ENCODE measurements at regions not wholly inside any gene's neighbourhood (a gene's known extent, or its start where the extent isn't known, plus 50 kb on each side); places are given as distances from the start of the nearest gene placed in this dataset.
"Not testable (repeated sequence)": the region's sequence is repeated elsewhere in the genome, so short reads cannot be mapped to it uniquely, and the experiment has no call there.

DNA sequence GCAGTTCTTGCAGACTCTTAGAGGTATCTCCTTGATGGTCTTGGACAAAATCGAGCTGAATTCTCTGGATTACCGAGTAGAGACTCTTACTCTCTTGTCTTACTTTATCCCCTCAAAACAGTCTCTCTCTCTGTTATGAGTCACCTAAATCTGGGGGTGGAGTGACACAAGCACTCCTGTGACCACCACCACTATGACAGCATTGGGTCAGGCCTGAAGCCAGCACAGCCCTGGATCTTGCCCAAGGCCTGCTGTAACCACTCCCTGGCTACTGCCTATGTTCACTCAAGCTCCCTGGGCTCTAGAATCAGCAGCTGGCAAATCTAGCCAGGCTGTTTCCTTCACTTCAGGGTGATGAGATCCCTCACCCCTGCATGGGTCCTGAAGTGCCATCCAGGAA, 662.5 kb downstream of the LUZP2 start:
- DNase-seq, result no peak

DNA sequence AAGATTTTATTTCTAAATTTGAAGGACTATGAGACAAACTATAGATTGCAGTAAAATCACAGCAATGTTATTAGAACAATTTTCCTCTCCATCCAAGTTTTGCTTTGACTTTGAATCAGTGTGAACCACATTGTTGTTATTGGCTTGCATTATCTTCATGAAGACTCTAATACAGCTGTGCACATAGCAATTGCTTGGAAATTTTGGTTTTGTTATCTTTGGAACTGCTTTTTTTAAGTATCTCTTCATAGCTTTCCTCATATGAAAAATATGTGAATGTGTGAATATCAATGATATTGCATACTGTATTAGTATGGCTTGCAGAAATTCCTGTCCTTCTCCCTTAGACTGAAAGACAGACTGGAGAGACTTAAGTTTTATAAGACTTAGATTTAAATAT, 666.6 kb downstream of the LUZP2 start:
- no peak for DNase-seq

GRCh38 chr11:25180187-25180586, 683.3 kb downstream of the LUZP2 start:
- DNase-seq, result no peak

- DNase-seq, result no peak
Observed at GRCh38 chr11:25183411-25183810, 686.6 kb downstream of the LUZP2 start.

DNA sequence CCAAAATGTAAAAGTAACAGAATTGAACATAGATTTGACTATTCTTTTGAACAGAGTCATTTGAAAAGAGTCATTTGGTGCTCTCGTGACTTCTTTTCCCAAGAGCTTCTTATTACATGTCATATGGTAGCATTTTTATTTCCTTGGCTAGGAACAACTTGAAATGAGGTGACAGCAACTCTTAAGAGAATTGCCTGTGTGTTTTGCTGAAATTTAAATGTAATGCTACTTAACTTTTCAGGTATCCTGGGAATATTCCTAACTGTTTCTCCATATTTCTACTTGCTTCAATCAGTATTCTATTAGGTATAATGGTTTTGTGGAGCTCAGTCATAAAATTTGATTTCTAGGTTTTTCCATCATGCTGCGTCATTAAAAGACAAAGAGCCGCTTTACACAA, 700.7 kb downstream of the LUZP2 start:
- DNase-seq, result no peak

- DNase-seq, result no peak
Observed at GRCh38 chr11:25198704-25199103, 701.9 kb downstream of the LUZP2 start.

DNA sequence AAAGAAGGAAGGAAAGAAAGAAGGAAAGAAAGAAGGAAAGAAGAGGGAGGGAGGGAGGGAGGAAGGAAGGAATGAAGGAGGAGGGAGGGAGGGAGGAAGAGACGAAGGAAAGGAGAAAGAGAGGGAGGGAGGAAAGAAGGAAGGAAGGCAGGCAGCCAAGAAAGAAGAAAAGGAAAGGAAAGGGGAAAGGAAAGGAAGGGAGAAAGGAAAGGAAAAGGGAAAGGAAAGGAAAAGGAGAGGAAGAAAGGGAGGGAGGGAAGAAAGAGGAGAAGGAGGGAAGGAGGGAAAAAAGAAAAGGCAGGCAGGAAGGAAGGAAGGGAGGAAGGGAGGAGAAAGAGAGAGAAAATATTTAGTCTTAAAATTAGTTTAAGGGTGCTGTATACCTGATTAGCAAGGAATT, 704.1 kb downstream of the LUZP2 start:
- no peak for DNase-seq

DNA sequence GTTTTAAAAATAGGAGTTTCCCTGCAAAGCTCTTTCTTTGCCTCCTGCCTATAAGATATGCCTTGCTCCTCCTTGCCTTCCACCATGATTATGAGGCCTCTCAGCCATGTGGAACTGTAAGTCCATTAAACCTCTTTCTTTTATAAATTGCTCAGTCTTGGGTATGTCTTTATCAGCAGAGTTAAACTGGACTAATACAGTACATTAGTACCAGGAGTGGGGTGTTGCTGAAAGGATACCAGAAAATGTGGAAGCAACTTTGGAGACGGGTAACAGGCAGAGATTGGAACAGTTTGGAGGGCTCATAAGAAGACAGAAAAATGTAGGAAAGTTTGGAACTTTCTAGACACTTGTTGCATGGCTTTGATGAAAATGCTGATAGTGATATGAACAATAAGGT, 709.9 kb downstream of the LUZP2 start:
- DNase-seq, result no peak

- DNase-seq, result no peak
Observed at GRCh38 chr11:25211635-25212254, 714.9 kb downstream of the LUZP2 start.

DNA sequence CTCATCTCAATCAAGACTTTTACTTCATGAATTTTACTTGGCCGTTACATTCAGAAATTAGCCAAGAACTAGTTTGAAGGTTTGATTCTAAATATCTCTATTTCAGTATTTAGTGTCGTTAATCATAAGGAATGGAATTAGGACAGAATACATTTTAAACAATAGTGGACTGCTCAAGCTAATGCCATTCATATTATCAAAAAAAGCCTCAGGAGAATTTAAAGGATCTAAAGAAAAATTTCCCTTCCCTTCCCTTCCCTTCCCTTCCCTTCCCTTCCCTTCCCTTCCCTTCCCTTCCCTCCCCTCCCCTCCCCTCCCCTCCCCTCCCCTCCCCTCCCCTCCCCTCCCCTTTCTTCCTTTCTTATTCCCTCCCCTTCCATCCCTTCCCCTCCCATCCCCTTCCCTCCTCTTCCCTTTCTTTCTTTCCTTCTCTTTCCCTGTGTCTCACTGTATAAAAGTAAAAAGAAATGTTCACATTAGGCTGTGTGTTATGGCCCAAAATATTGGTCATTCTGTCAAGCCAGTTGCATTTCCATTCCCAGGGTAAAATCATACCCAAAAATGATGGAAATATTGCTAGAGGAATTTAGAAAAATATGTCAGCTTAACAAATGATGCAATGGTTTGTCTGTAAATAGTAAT, 717.8 kb downstream of the LUZP2 start:
- no peak for DNase-seq

GRCh38 chr11:25218036-25218435, 721.2 kb downstream of the LUZP2 start:
- no peak for DNase-seq

DNA sequence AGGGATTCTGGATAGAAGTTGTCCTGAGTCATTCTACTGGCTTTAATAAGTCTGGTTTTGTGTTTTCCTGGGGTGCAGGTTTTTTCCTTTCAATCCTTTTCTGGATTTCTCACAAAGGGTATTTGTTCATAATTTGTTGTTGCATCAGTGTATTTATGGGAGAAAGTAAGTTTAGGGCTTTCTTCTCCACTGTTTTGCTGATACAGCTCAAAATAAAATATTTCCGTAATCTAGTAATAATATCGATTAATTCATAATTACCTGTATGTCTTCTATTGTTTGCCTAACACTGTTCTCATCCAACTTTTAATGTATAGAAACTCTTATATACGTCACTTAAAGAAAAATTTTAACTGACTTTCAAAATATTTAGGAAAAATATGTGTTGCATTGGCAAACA, 728.2 kb downstream of the LUZP2 start:
- no peak for DNase-seq

DNA sequence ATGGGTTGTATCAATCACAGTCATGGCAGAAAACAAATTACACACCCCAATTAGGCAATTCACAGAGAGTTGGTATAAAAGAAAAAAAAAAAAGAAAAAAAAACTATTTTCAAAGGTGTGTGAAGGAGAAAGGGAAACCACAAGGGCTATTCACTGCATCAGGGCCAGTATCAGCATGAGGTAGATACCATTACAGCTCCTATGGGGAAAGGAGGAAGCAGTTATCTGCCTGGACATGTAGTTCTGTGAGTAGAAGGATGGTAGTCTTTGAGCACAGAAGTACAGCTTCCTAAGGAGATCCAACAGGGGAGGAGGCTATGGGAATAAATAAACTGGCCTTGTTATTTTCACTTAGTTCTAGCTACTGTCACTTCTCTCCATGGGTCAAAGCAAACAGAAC, 746.1 kb downstream of the LUZP2 start:
- no peak for DNase-seq

GRCh38 chr11:25244126-25244525, 747.3 kb downstream of the LUZP2 start:
- DNase-seq, result no peak

- DNase-seq, result no peak
Observed at GRCh38 chr11:25247336-25247735, 750.5 kb downstream of the LUZP2 start.

GRCh38 chr11:25252854-25253253, 756.0 kb downstream of the LUZP2 start:
- no peak for DNase-seq

- DNase-seq, result not testable (repeated sequence)
Observed at GRCh38 chr11:25263861-25264260, 767.0 kb downstream of the LUZP2 start.

GRCh38 chr11:25271301-25271700, 774.4 kb downstream of the LUZP2 start:
- no peak for DNase-seq

GRCh38 chr11:25272214-25272613, 775.4 kb downstream of the LUZP2 start:
- no peak for DNase-seq

DNA sequence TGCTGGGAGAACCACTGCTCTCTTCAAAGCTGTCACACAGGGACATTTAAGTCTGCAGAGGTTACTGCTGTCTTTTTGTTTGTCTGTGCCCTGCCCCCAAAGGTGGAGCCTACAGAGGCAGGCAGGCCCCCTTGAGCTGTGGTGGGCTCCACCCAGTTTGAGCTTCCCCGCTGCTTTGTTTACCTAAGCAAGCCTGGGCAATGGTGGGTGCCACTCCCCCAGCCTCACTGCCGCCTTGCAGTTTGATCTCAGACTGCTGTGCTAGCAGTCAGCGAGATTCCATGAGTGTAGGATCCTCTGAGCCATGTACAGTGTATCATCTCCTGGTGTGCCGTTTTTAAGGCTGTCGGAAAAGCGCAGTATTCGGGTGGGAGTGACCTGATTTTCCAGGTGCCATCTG, 784.0 kb downstream of the LUZP2 start:
- DNase-seq, result not testable (repeated sequence)

GRCh38 chr11:25293166-25293565, 796.3 kb downstream of the LUZP2 start:
- DNase-seq, result no peak

DNA sequence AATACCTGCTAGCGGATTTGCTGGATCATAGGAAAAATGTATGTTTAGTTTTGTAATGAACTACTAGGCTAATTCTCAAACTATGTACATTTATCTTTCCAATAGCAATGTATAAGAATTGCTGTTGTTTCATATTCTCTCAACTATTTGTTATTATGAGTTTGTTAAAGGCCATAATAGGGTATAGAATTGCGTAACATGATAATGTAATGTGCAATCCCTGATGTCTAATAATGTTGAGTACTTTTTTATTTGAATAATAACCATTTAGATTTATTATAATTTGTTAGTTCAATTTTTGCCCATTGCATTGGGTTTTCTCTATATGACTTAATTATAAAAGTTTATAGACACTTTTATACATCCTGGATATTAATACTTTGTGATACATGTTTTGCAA, 801.6 kb downstream of the LUZP2 start:
- no peak for DNase-seq

DNA sequence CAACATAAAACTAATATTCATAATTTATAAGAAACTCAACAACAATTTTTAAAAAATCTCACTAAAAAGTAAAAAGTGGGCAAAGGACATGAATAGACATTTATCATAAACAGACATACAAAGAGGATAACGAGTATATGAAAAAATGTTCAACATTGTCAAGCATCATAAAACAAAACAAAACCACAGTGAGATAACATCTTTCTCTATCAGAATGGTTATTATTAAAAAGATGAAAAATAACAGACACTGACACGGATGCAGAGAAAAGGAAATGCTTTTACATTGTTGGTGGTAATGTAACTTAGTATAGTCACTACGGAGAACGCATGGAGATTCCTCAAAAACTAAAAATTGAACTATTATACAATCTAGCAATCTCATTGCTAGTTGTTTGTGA, 813.0 kb downstream of the LUZP2 start:
- DNase-seq, result no peak

- DNase-seq, result no peak
Observed at GRCh38 chr11:25317216-25317615, 820.4 kb downstream of the LUZP2 start.

DNA sequence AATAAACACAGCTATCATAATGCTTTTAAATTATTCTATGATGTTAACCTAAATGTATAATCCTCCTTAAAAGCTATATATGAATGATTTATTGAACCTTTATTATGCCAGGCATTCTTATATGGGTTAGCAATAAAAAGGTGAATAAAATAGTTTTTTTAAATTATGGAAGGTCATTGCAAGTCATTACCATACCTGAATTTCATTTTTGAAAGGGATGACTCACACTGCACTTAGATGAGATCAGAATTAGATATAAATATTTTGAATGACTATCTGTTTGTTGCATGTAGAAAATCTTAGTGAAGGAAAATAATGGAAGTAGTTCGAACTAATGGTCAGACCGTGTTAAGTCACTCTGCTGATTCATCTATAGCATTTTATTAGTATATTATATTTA, 822.3 kb downstream of the LUZP2 start:
- no peak for DNase-seq

All from stimulated activated CD4-positive, alpha-beta T cell treated with anti-CD3 and anti-CD28 coated beads, Interleukin-2, amount 100 ng/mL, for 48 hours (primary cell).